H9 (cell line): ENCODE measurements at regions not wholly inside any gene's neighbourhood (a gene's known extent, or its start where the extent isn't known, plus 50 kb on each side); places are given as distances from the start of the nearest gene placed in this dataset.

Source experiments
- DNase-seq: peaks from one replicate; pipeline ENCODE4 v3.0.0-alpha.2; 2017
- H2AFZ ChIP-seq: one replicate; pipeline ENCODE4 v1.6.1; 2013; ENCODE audit warnings: mild to moderate bottlenecking, low read length, control low read depth, moderate library complexity
- H2AK5ac ChIP-seq: 2 replicates; pipeline ENCODE4 v1.6.1; 2013; ENCODE audit warnings: low read length, control low read depth, mixed read lengths; ENCODE audit not compliant: insufficient read length
- H2BK120ac ChIP-seq: one replicate; pipeline ENCODE4 v1.6.1; 2013; ENCODE audit warnings: low read depth, mild to moderate bottlenecking, low read length, control low read depth, inconsistent platforms; ENCODE audit not compliant: poor library complexity, severe bottlenecking
- H2BK12ac ChIP-seq: 2 replicates; pipeline ENCODE4 v1.6.1; 2013; ENCODE audit warnings: low read length, control low read depth, mixed read lengths, low read depth; ENCODE audit not compliant: insufficient read length
- H2BK15ac ChIP-seq: 2 replicates; pipeline ENCODE4 v1.6.1; 2013; ENCODE audit warnings: low read depth, low read length, control low read depth
- H2BK20ac ChIP-seq: one replicate; pipeline ENCODE4 v1.6.1; 2013; ENCODE audit warnings: low read depth, mild to moderate bottlenecking, low read length, control low read depth, inconsistent platforms; ENCODE audit not compliant: poor library complexity, severe bottlenecking
- H2BK5ac ChIP-seq: 2 replicates; pipeline ENCODE4 v1.6.1; 2013; ENCODE audit warnings: low read length, control low read depth, mixed read lengths; ENCODE audit not compliant: insufficient read length
- H3K14ac ChIP-seq: 2 replicates; pipeline ENCODE4 v1.6.1; 2013; ENCODE audit warnings: low read length, control low read depth; ENCODE audit not compliant: insufficient read depth
- H3K18ac ChIP-seq: 2 replicates; pipeline ENCODE4 v1.6.1; 2013; ENCODE audit warnings: low read depth, mild to moderate bottlenecking, mixed read lengths, low read length, control low read depth; ENCODE audit not compliant: insufficient read length
- H3K23ac ChIP-seq: 2 replicates; pipeline ENCODE4 v1.6.1; 2013; ENCODE audit warnings: low read length, control low read depth, mixed read lengths, low read depth; ENCODE audit not compliant: insufficient read length
- H3K23me2 ChIP-seq: 2 replicates; pipeline ENCODE4 v1.6.1; 2013; ENCODE audit warnings: low read depth, mild to moderate bottlenecking, mixed read lengths, low read length, control low read depth; ENCODE audit not compliant: insufficient read length, poor library complexity, severe bottlenecking
- H3K27ac ChIP-seq: 2 replicates; pipeline ENCODE4 v1.5.1; 2013; ENCODE audit warnings: low read length, control low read depth, mixed read lengths, low read depth; ENCODE audit not compliant: insufficient read length
- H3K27me3 ChIP-seq: 2 replicates; pipeline ENCODE4 v1.6.1; 2013; ENCODE audit warnings: low read length, control low read depth, inconsistent platforms; ENCODE audit not compliant: insufficient read depth
- H3K4ac ChIP-seq: 2 replicates; pipeline ENCODE4 v1.6.1; 2013; ENCODE audit warnings: low read depth, mild to moderate bottlenecking, control low read depth, inconsistent platforms, low read length, moderate library complexity
- H3K4me1 ChIP-seq: 2 replicates; pipeline ENCODE4 v1.6.1; 2013; ENCODE audit warnings: low read length, control low read depth, inconsistent platforms; ENCODE audit not compliant: insufficient read depth
- H3K4me2 ChIP-seq: 2 replicates; pipeline ENCODE4 v1.6.1; 2013; ENCODE audit warnings: low read length, control low read depth, mixed read lengths; ENCODE audit not compliant: insufficient read length, insufficient read depth
- H3K56ac ChIP-seq: 2 replicates; pipeline ENCODE4 v1.6.1; 2013; ENCODE audit warnings: low read depth, mild to moderate bottlenecking, mixed read lengths, low read length, control low read depth; ENCODE audit not compliant: insufficient read length
- H3K79me1 ChIP-seq: 2 replicates; pipeline ENCODE4 v1.6.1; 2013; ENCODE audit warnings: low read depth, mild to moderate bottlenecking, moderate library complexity, low read length, control low read depth, inconsistent platforms; ENCODE audit not compliant: insufficient read depth, poor library complexity, severe bottlenecking
- H3K79me2 ChIP-seq: 2 replicates; pipeline ENCODE4 v1.6.1; 2013; ENCODE audit warnings: low read length, control low read depth, inconsistent platforms; ENCODE audit not compliant: insufficient read depth
- H3K9ac ChIP-seq: 2 replicates; pipeline ENCODE4 v1.6.1; 2013; ENCODE audit warnings: low read length, control low read depth, mixed read lengths; ENCODE audit not compliant: insufficient read length; ENCODE audit errors: extremely low read depth
- H3K9me3 ChIP-seq: one replicate; pipeline ENCODE4 v1.6.1; 2013; ENCODE audit warnings: low read depth, low read length, inconsistent platforms; ENCODE audit not compliant: control insufficient read depth
- H3T11ph ChIP-seq: one replicate; pipeline ENCODE4 v1.6.1; 2013; ENCODE audit warnings: mild to moderate bottlenecking, low read length, control low read depth, inconsistent platforms
- H4K20me1 ChIP-seq: one replicate; pipeline ENCODE4 v1.6.1; 2013; ENCODE audit not compliant: control insufficient read depth, insufficient read length, insufficient read depth
- H4K5ac ChIP-seq: 2 replicates; pipeline ENCODE4 v1.6.1; 2013; ENCODE audit warnings: low read depth, mild to moderate bottlenecking, mixed read lengths, low read length, control low read depth; ENCODE audit not compliant: insufficient read length
- H4K8ac ChIP-seq: replicated peaks from 2 replicates; pipeline ENCODE4 v1.6.1; 2013; ENCODE audit warnings: low read length, control low read depth, mixed read lengths, low read depth; ENCODE audit not compliant: insufficient read length
- H4K91ac ChIP-seq: 2 replicates; pipeline ENCODE4 v1.6.1; 2013; ENCODE audit warnings: low read depth, mild to moderate bottlenecking, moderate library complexity, mixed read lengths, low read length, control low read depth; ENCODE audit not compliant: insufficient read length
- H3K27ac Mint-ChIP-seq, 3 experiments: 2 replicates in 2 of 3; 3 replicates in 1 of 3; pipeline ENCODE4 v1.8.0; 2020 to 2021; ENCODE audit warnings: mixed read lengths in 3 of 3, mild to moderate bottlenecking in 1 of 3, moderate library complexity in 1 of 3
- H3K27me3 Mint-ChIP-seq: 2 replicates; pipeline ENCODE4 v1.8.0; 2021; ENCODE audit warnings: low read depth, mild to moderate bottlenecking, moderate library complexity, mixed read lengths
- H3K36me3 Mint-ChIP-seq, 3 experiments: 2 replicates in 2 of 3; 3 replicates in 1 of 3; pipeline ENCODE4 v1.8.0; 2020 to 2021; ENCODE audit warnings: low read depth in 3 of 3, mixed read lengths in 3 of 3; ENCODE audit not compliant: insufficient read depth in 1 of 3
- H3K4me1 Mint-ChIP-seq, 2 experiments: 2 replicates each; pipeline ENCODE4 v1.8.0; 2020; ENCODE audit warnings: mixed read lengths in 2 of 2
- H3K4me3 Mint-ChIP-seq, 2 experiments: 2 replicates in 1 of 2; 3 replicates in 1 of 2; pipeline ENCODE4 v1.8.0; 2020 to 2021; ENCODE audit warnings: mild to moderate bottlenecking in 2 of 2, mixed read lengths in 2 of 2, moderate library complexity in 1 of 2
- H3K9me3 Mint-ChIP-seq, 2 experiments: 2 replicates in 1 of 2; 3 replicates in 1 of 2; pipeline ENCODE4 v1.8.0; 2020; ENCODE audit warnings: mild to moderate bottlenecking in 2 of 2, mixed read lengths in 2 of 2, moderate library complexity in 1 of 2
- CTCF ChIP-seq: fragments of 200-600 bp; sonication (generic); conservative IDR thresholded peaks from 3 replicates; pipeline ENCODE4 v1.8.0; 2021; ENCODE audit warnings: antibody characterized with exemption, mild to moderate bottlenecking

GRCh38 chr15:97470417-97470816 is 490.1 kb upstream of the ARRDC4 start:
- Mint-ChIP-seq H3K4me1 (no peaks in the 10 kb centered on the region), H3K9me3 (no peaks in the 10 kb centered on the region; a peak in 1 of 5 replicates), H3K27ac (no peak overlapping the region), H3K27me3 (no peaks in the 10 kb centered on the region; the same call in none of the 2 replicates), H3K4me3 (no peak overlapping the region), H3K36me3 (no peaks in the 10 kb centered on the region)
- H3K79me2 ChIP-seq: no peaks in the 10 kb centered on the region
- H4K91ac ChIP-seq: no peak overlapping the region
- no peak overlapping the region for H3K14ac ChIP-seq
- H3K79me1 ChIP-seq: no peaks in the 10 kb centered on the region
- H3K4me1 ChIP-seq: no peaks in the 10 kb centered on the region
- no peak for TF ChIP-seq CTCF
- no peak overlapping the region for H3K9ac ChIP-seq
- H3K56ac ChIP-seq: no peak overlapping the region
- H3K18ac ChIP-seq: no peak overlapping the region
- no peak overlapping the region for H3K4ac ChIP-seq
- H2AK5ac ChIP-seq: no peak overlapping the region
- no peak overlapping the region for H2BK5ac ChIP-seq
- H3K4me2 ChIP-seq: no peak overlapping the region
- no peak overlapping the region for H2BK12ac ChIP-seq
- H4K20me1 ChIP-seq: no peaks in the 10 kb centered on the region
- H3K27ac ChIP-seq: no peak overlapping the region
- H2AFZ ChIP-seq: no peak overlapping the region
- no peak overlapping the region for H3T11ph ChIP-seq
- H4K5ac ChIP-seq: no peak overlapping the region
- H3K23me2 ChIP-seq: no peaks in the 10 kb centered on the region
- H2BK120ac ChIP-seq: no peak overlapping the region
- H4K8ac ChIP-seq: no peak overlapping the region
- no peak for DNase-seq
- H3K27me3 ChIP-seq: no peaks in the 10 kb centered on the region
- no peaks in the 10 kb centered on the region for H3K9me3 ChIP-seq
- no peak overlapping the region for H3K23ac ChIP-seq
- no peak overlapping the region for H2BK20ac ChIP-seq
- no peak overlapping the region for H2BK15ac ChIP-seq
